ENCODE measurements at regions not wholly inside any gene's neighbourhood (a gene's known extent, or its start where the extent isn't known, plus 50 kb on each side); places are given as distances from the start of the nearest gene placed in this dataset.
"Not testable (repeated sequence)": the region's sequence is repeated elsewhere in the genome, so short reads cannot be mapped to it uniquely, and the experiment has no call there.

DNA sequence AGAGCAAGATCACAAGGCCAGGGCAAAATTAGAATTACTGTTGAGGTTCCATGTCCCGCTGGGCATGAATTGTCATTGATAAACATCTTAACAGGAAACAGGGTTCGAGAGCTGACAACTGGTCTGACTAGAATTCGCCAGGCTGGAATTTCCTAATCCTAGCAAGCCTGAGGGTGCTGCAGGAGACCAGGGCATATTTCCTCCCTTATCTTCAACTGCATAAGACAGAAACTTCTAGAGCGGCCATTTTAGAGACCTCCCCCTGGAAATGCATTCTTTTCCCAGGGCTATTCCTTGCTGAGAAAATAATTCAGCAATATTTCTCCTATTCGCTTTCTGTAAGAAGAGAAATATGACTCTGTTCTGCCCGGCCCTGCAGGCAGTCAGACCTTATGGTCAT, 158.6 kb upstream of the CCN2 start:
- TF ChIP-seq, protein P1, sequence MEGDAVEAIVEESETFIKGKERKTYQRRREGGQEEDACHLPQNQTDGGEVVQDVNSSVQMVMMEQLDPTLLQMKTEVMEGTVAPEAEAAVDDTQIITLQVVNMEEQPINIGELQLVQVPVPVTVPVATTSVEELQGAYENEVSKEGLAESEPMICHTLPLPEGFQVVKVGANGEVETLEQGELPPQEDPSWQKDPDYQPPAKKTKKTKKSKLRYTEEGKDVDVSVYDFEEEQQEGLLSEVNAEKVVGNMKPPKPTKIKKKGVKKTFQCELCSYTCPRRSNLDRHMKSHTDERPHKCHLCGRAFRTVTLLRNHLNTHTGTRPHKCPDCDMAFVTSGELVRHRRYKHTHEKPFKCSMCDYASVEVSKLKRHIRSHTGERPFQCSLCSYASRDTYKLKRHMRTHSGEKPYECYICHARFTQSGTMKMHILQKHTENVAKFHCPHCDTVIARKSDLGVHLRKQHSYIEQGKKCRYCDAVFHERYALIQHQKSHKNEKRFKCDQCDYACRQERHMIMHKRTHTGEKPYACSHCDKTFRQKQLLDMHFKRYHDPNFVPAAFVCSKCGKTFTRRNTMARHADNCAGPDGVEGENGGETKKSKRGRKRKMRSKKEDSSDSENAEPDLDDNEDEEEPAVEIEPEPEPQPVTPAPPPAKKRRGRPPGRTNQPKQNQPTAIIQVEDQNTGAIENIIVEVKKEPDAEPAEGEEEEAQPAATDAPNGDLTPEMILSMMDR (IDR thresholded peaks at IDR 0.05) = not testable (repeated sequence)
- TF ChIP-seq POLR2A (IDR thresholded peaks at IDR 0.05) = not testable (repeated sequence)

Measured in lower leg skin (tissue), 3 donors.